ENCODE measurements at regions not wholly inside any gene's neighbourhood (a gene's known extent, or its start where the extent isn't known, plus 50 kb on each side); places are given as distances from the start of the nearest gene placed in this dataset.

DNA sequence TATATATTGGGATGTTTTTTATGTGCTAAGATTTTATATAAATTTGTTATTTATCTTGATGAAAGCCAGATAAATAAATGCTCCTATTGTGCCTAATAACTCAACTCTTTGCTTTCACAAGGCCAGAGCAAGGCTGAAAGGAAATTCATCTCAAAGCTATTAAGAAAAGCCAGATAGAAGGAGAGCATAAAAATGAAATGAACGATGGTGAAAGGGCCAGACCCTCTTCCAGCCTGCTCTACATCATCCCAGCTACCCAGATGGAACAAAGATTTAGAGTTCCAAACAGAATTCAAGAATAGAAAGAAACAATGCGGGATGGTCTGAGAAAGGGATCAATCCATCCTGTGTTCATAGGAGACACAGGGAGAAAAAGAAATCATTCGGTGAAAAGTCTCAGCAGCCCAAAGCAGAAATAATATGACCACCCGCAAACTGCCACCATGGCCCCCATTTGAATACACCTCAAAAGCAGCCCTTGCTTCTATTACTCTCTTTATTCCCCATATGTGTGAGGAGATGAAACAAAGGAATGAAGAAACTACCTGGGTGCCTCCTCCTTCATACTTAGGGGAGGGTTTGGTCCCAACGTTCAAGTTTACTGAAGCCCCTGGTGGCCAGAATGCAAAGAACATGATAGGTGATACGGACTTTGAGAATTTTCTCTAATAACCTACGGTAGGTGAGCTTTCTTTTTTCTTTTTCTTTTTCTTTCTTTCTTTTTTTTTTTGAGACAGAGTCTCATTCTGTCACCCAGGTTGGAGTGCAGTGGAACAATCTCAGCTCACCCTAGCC is 110.1 kb upstream of the FBXO11 start:
- TF ChIP-seq, protein P1, sequence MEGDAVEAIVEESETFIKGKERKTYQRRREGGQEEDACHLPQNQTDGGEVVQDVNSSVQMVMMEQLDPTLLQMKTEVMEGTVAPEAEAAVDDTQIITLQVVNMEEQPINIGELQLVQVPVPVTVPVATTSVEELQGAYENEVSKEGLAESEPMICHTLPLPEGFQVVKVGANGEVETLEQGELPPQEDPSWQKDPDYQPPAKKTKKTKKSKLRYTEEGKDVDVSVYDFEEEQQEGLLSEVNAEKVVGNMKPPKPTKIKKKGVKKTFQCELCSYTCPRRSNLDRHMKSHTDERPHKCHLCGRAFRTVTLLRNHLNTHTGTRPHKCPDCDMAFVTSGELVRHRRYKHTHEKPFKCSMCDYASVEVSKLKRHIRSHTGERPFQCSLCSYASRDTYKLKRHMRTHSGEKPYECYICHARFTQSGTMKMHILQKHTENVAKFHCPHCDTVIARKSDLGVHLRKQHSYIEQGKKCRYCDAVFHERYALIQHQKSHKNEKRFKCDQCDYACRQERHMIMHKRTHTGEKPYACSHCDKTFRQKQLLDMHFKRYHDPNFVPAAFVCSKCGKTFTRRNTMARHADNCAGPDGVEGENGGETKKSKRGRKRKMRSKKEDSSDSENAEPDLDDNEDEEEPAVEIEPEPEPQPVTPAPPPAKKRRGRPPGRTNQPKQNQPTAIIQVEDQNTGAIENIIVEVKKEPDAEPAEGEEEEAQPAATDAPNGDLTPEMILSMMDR (IDR thresholded peaks at IDR 0.05; ENCODE audit: low read depth, low read length): no peak
- no peak for DNase-seq (ENCODE audit: low read depth, low spot score)
- in situ Hi-C loops (cut with HindIII; ENCODE audit: low sequenced_read_pairs): no loop called here
- no peak overlapping the region for H3K4me3 ChIP-seq (ENCODE audit: low read depth, low read length)

DNA sequence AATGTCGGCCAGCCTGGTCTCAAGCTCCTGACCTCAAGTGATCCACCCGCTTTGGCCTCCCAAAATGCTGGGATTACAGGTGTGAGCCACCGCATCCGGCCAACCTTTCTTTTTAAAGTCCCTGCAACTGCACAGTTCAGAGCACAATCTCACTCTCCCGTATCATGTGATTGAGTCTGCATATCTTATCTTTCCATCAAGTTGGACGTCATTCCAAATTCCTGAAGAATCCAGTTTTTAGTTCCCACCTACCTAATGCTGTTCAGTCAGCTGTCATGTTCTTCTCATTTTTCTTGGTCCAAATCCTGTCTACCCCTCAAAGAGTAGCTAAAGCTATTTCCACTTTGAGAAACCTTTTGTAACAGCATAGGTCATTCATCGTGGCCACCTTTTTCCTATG is 110.8 kb upstream of the FBXO11 start:
- TF ChIP-seq, protein P1 (IDR thresholded peaks at IDR 0.05; ENCODE audit: low read depth, low read length): no peak
- DNase-seq (ENCODE audit: low read depth, low spot score): no peak
- in situ Hi-C loops (cut with HindIII; ENCODE audit: low sequenced_read_pairs): no loop called here
- no peak overlapping the region for H3K4me3 ChIP-seq (ENCODE audit: low read depth, low read length)

DNA sequence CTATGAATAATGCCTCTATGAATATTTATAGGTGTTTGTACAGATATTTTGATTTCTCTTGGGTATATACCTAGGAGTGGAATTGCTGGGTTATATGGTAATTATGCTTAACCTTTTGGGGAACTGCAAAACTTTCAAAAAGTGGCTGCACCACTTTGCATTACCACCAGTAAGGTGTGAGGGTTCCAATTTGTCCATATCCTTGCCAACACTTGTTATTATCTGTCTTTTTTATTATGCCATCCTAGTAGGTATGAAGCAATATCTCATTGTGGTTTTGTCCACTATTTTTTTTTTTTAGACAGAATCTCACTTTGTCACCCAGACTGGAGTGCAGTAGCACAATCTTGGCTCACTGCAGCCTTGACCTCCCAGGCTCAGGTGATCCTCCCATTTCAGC is 112.2 kb upstream of the FBXO11 start:
- in situ Hi-C loops (cut with HindIII; ENCODE audit: low sequenced_read_pairs): no loop called here
- H3K4me3 ChIP-seq (ENCODE audit: low read depth, low read length): no peak overlapping the region
- TF ChIP-seq, protein P1 (IDR thresholded peaks at IDR 0.05; ENCODE audit: low read depth, low read length): no peak

DNA sequence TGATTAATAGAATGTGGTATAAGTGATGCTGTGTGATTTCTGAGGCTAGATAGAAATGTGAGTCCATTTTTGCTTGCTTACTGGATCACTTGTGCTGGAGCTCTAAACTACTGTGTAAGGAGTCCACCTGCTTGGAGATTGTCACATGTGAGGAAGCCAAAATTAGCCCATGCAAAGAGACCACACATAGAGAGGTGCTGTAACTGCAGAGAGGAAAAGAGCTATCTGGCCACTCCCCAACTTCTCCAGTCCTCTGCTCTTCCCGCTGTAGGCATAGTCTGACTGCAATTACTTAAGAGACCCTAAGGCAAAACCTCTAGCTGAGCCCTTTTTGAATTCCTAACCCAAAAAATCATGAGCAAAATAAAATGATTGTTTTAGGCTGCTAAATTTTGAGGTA is 120.6 kb upstream of the FBXO11 start:
- TF ChIP-seq, protein P1 (IDR thresholded peaks at IDR 0.05; ENCODE audit: low read depth, low read length): no peak
- no peak for DNase-seq (ENCODE audit: low read depth, low spot score)
- no peak overlapping the region for H3K4me3 ChIP-seq (ENCODE audit: low read depth, low read length)
- in situ Hi-C loops (cut with HindIII; ENCODE audit: low sequenced_read_pairs): no loop called here

More for the DNA sequence above, 112.2 kb upstream of the FBXO11 start:
- no peak for DNase-seq (ENCODE audit: low read depth, low spot score)

DNA sequence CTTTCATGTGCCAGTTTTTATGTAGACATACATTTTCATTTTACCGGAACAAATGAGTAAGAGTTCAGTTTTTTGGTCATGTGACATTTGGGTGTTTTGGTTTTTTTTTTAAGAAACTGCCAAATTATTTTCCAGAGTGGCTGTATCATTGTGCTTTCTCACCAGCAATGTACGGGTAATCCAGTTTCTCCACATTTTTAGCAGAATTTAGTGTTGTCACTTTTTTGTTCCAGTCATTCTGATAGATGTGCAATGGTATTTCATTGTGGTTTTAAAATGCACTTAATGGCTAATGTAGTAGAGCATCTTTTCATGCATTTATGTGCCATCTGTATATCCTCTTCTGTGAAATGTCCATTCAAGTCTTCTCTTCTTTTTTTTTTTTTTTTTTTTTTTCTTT is 126.5 kb upstream of the FBXO11 start:
- H3K4me3 ChIP-seq (ENCODE audit: low read depth, low read length): no peak overlapping the region
- TF ChIP-seq, protein P1 (IDR thresholded peaks at IDR 0.05; ENCODE audit: low read depth, low read length): no peak
- DNase-seq (ENCODE audit: low read depth, low spot score): no peak
- in situ Hi-C loops (cut with HindIII; ENCODE audit: low sequenced_read_pairs): no loop called here

DNA sequence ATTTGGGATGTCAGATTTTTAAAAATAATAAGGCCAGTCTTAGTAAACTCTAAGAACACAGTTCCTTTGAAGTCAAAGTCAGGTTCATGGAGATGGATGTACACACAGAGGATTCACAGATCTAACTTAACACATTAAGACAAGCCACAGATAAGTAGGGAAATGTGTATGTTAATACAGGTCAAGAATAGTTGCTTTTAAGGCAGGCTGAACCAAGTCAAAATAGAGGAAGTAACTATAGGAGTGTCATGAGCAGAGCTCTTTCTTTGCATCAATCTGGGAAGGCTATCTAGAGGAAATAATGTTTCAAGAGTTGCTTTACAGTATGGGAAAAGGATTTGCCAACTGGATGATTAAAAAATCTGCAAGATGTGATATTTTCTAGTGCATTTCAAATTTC is 128.0 kb upstream of the FBXO11 start:
- TF ChIP-seq, protein P1 (IDR thresholded peaks at IDR 0.05; ENCODE audit: low read depth, low read length): no peak
- no peak for DNase-seq (ENCODE audit: low read depth, low spot score)
- H3K4me3 ChIP-seq (ENCODE audit: low read depth, low read length): no peak overlapping the region
- in situ Hi-C loops (cut with HindIII; ENCODE audit: low sequenced_read_pairs): no loop called here
